ENCODE measurements at regions not wholly inside any gene's neighbourhood (a gene's known extent, or its start where the extent isn't known, plus 50 kb on each side); places are given as distances from the start of the nearest gene placed in this dataset.

- no peak for DNase-seq (ENCODE audit: extremely low spot score, unreplicated experiment)
- H3K27me3 Mint-ChIP-seq, result peaks cover 3% of the 10 kb centered on the region
- TF ChIP-seq CTCF (conservative IDR thresholded peaks at IDR 0.05), result no peak
- no peak overlapping the region for H3K27ac Mint-ChIP-seq
- no peaks in the 10 kb centered on the region for H3K9me3 Mint-ChIP-seq
- peaks cover 8% of the 10 kb centered on the region for H3K4me1 Mint-ChIP-seq (ENCODE audit: unreplicated experiment)
- H3K36me3 Mint-ChIP-seq, result no peaks in the 10 kb centered on the region
- H3K4me3 Mint-ChIP-seq, result no peak overlapping the region
Measured at GRCh38 chr3:64825404-64826120, 137.8 kb upstream of the ADAMTS9 start.

- H3K27ac Mint-ChIP-seq, result no peak overlapping the region
- H3K4me1 Mint-ChIP-seq (ENCODE audit: unreplicated experiment), result peaks cover 8% of the 10 kb centered on the region
- H3K36me3 Mint-ChIP-seq, result no peaks in the 10 kb centered on the region
Measured at GRCh38 chr3:64824394-64824909, 136.7 kb upstream of the ADAMTS9 start.

GRCh38 chr3:64818196-64818595 is 130.4 kb upstream of the ADAMTS9 start:
- Mint-ChIP-seq H3K4me1 (ENCODE audit: unreplicated experiment) (peaks cover 25% of the 10 kb centered on the region), H3K4me3 (no peak overlapping the region), H3K36me3 (no peaks in the 10 kb centered on the region), H3K27me3 (peaks cover 7% of the 10 kb centered on the region), H3K9me3 (no peaks in the 10 kb centered on the region), H3K27ac (no peak overlapping the region)
- TF ChIP-seq CTCF (conservative IDR thresholded peaks at IDR 0.05), result no peak
- DNase-seq (ENCODE audit: extremely low spot score, unreplicated experiment), result no peak

More at GRCh38 chr3:64824394-64824909, 136.7 kb upstream of the ADAMTS9 start:
- no peak for TF ChIP-seq CTCF (conservative IDR thresholded peaks at IDR 0.05)
- no peaks in the 10 kb centered on the region for H3K27me3 Mint-ChIP-seq
- H3K9me3 Mint-ChIP-seq, result no peaks in the 10 kb centered on the region
- no peak overlapping the region for H3K4me3 Mint-ChIP-seq
- no peak for DNase-seq (ENCODE audit: extremely low spot score, unreplicated experiment)

- Mint-ChIP-seq H3K9me3 (no peaks in the 10 kb centered on the region), H3K36me3 (no peaks in the 10 kb centered on the region), H3K4me3 (no peak overlapping the region), H3K4me1 (ENCODE audit: unreplicated experiment) (peaks cover 26% of the 10 kb centered on the region), H3K27me3 (peaks cover 7% of the 10 kb centered on the region), H3K27ac (no peak overlapping the region)
- no peak for TF ChIP-seq CTCF (conservative IDR thresholded peaks at IDR 0.05)
- no peak for DNase-seq (ENCODE audit: extremely low spot score, unreplicated experiment)
Measured at GRCh38 chr3:64816355-64816754, 128.6 kb upstream of the ADAMTS9 start.

- Mint-ChIP-seq H3K9me3 (no peaks in the 10 kb centered on the region), H3K36me3 (no peaks in the 10 kb centered on the region), H3K27ac (no peak overlapping the region), H3K27me3 (peaks cover 7% of the 10 kb centered on the region), H3K4me3 (no peak overlapping the region), H3K4me1 (ENCODE audit: unreplicated experiment) (peaks cover 26% of the 10 kb centered on the region)
- no peak for DNase-seq (ENCODE audit: extremely low spot score, unreplicated experiment)
- TF ChIP-seq CTCF (conservative IDR thresholded peaks at IDR 0.05), result no peak
Measured at GRCh38 chr3:64815789-64816188, 128.0 kb upstream of the ADAMTS9 start.
